OCI-LY7 (cell line): ENCODE measurements at regions not wholly inside any gene's neighbourhood (a gene's known extent, or its start where the extent isn't known, plus 50 kb on each side); places are given as distances from the start of the nearest gene placed in this dataset.

Experiments
- EZH2phosphoT487 ChIP-seq: fragments of 200-600 bp; sonication (generic); IDR thresholded peaks from 2 replicates; pipeline ENCODE4 v1.6.1; 2018; ENCODE audit warnings: low read depth, borderline replicate concordance, mild to moderate bottlenecking, mixed run types, antibody characterized with exemption, low read length, moderate library complexity, mixed read lengths
- TF ChIP-seq, protein P1 (sequence below): fragments of 200-600 bp; sonication (generic); conservative IDR thresholded peaks from 2 replicates; pipeline ENCODE4 v1.5.1; 2014; ENCODE audit warnings: mild to moderate bottlenecking, antibody characterized with exemption, low read length, moderate library complexity, mixed read lengths

DNA sequence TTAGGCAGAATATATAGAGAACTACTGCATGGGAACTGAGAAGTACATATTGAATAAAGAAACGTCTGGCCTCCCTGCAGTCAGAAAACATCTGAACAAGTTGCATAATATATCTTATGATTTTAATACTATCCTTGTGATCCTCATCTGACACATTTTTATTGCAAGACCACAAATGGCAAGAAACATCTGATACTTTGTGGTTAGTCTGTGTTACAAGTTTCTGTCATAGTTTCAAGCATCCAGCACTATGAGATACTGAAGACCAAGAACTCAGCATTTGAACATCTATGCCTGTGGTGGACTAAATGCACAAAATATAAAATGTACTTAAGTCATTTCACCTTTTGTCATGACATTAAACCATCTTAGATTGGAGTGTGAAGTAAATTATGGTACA lies 1175.8 kb upstream of the MIR17HG start:
- TF ChIP-seq, protein P1, sequence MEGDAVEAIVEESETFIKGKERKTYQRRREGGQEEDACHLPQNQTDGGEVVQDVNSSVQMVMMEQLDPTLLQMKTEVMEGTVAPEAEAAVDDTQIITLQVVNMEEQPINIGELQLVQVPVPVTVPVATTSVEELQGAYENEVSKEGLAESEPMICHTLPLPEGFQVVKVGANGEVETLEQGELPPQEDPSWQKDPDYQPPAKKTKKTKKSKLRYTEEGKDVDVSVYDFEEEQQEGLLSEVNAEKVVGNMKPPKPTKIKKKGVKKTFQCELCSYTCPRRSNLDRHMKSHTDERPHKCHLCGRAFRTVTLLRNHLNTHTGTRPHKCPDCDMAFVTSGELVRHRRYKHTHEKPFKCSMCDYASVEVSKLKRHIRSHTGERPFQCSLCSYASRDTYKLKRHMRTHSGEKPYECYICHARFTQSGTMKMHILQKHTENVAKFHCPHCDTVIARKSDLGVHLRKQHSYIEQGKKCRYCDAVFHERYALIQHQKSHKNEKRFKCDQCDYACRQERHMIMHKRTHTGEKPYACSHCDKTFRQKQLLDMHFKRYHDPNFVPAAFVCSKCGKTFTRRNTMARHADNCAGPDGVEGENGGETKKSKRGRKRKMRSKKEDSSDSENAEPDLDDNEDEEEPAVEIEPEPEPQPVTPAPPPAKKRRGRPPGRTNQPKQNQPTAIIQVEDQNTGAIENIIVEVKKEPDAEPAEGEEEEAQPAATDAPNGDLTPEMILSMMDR, result no peak
- no peak for TF ChIP-seq EZH2phosphoT487
